ENCODE measurements at regions not wholly inside any gene's neighbourhood (a gene's known extent, or its start where the extent isn't known, plus 50 kb on each side); places are given as distances from the start of the nearest gene placed in this dataset.

DNA sequence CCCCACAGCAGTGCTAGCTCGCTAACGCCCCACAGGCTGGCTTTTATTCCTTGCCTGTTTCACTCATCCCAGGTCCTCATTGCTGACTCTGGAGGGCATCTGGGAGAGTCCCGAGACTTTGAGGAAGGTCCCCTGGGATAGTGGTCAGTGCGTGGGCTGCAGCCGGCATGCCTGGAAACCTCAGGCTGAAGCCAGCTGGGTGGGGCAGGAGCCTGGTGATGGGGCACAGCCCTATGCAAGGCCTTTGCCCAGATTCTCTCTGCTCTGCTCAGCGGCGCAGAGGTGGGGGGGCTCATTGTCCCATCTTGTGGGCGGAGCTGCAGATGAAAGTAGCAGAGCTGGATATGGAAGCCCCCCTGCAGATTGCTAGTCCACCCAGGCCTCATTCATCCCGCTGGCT is 55.7 kb upstream of the SMAD6 start (continued):
- no peak for TF ChIP-seq ELF1 (IDR thresholded peaks at IDR 0.05; ENCODE audit: borderline replicate concordance, low read depth)
- no peak for TF ChIP-seq ZFX (IDR thresholded peaks at IDR 0.05)
- TF ChIP-seq RAD21 (IDR thresholded peaks at IDR 0.05; ENCODE audit: low read depth), result no peak
- no peak for TF ChIP-seq ZNF274 (IDR thresholded peaks at IDR 0.05; ENCODE audit: low read depth, low read length)
- no peak for TF ChIP-seq CBX3 (IDR thresholded peaks at IDR 0.05; ENCODE audit: low read depth)
- no peak for TF ChIP-seq EZH2phosphoT487 (IDR thresholded peaks at IDR 0.05; ENCODE audit: borderline replicate concordance)
- no peak for TF ChIP-seq POLR2A (IDR thresholded peaks at IDR 0.05; ENCODE audit: borderline replicate concordance, extremely low read depth, insufficient read depth, insufficient read length)
- TF ChIP-seq EGR1 (IDR thresholded peaks at IDR 0.05; ENCODE audit: low read depth), result no peak
- TF ChIP-seq FOSL1 (IDR thresholded peaks at IDR 0.05; ENCODE audit: low read depth), result no peak

DNA sequence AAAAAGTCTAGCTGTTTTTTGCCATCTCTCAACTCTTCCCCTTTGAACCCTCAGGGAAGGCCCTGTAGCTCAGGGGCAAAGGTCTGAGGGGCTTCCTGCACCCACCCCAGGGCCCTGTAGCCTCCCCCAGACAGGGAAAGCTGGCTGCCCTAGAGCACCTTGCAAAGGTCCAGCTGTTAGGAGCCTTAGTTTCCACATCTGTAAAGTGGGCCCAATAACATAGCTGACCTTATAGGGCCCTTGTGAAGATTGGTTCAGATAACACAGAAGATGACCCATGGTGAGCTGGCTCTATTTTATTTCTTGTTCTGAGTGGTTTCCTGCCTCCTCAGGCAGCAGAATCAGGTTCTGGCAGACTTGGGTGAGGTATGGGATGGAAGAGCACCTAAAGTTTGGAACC is 55.2 kb upstream of the SMAD6 start:
- Histone ChIP-seq H4K20me1 (ENCODE audit: insufficient read depth) (no peaks in the 10 kb centered on the region), H3K79me2 (ENCODE audit: insufficient read depth, low read length) (no peaks in the 10 kb centered on the region), H3K9ac (ENCODE audit: low read length) (no peak overlapping the region), H2AFZ (ENCODE audit: low read depth, low read length, poor library complexity, severe bottlenecking) (no peak overlapping the region), H3K4me2 (ENCODE audit: low read length) (no peak overlapping the region), H3K36me3 (ENCODE audit: control insufficient read depth in 1 of 2, insufficient read depth in 2 of 2, low read length in 2 of 2) (no peaks in the 10 kb centered on the region), H3K4me3 (replicated peaks in 1 of 2; ENCODE audit: low read depth in 1 of 2, low read length in 2 of 2) (no peak overlapping the region), H3K27me3 (ENCODE audit: insufficient read depth, low read length) (no peaks in the 10 kb centered on the region), H3K9me3 (ENCODE audit: control insufficient read depth in 1 of 2, insufficient read depth in 1 of 2, low read depth in 1 of 2, low read length in 2 of 2) (no peaks in the 10 kb centered on the region), H3K27ac (ENCODE audit: low read depth, low read length) (no peak overlapping the region), H3K4me1 (ENCODE audit: control insufficient read depth in 1 of 2, insufficient read depth in 2 of 2, low read length in 2 of 2) (peaks cover 3 to 8% of the 10 kb centered on the region in 2 experiments; a peak in 3 of 4 replicates), H3K9me2 (ENCODE audit: insufficient read depth) (no peaks in the 10 kb centered on the region)
- BruUV-seq (replicated peaks), result no TSS peak
- ATAC-seq (no peak), DNase-seq (ENCODE audit: low read depth, low spot score) (no peak)
- intact Hi-C loops (cut with micrococcal nuclease), result no loop called here
- POLR2A ChIA-PET, result no interaction called here
- TF ChIP-seq POLR2A (IDR thresholded peaks at IDR 0.05; ENCODE audit: borderline replicate concordance, extremely low read depth, insufficient read depth, insufficient read length) (no peak), FOSL1 (IDR thresholded peaks at IDR 0.05; ENCODE audit: low read depth) (no peak)
- TF ChIP-seq, protein P1, sequence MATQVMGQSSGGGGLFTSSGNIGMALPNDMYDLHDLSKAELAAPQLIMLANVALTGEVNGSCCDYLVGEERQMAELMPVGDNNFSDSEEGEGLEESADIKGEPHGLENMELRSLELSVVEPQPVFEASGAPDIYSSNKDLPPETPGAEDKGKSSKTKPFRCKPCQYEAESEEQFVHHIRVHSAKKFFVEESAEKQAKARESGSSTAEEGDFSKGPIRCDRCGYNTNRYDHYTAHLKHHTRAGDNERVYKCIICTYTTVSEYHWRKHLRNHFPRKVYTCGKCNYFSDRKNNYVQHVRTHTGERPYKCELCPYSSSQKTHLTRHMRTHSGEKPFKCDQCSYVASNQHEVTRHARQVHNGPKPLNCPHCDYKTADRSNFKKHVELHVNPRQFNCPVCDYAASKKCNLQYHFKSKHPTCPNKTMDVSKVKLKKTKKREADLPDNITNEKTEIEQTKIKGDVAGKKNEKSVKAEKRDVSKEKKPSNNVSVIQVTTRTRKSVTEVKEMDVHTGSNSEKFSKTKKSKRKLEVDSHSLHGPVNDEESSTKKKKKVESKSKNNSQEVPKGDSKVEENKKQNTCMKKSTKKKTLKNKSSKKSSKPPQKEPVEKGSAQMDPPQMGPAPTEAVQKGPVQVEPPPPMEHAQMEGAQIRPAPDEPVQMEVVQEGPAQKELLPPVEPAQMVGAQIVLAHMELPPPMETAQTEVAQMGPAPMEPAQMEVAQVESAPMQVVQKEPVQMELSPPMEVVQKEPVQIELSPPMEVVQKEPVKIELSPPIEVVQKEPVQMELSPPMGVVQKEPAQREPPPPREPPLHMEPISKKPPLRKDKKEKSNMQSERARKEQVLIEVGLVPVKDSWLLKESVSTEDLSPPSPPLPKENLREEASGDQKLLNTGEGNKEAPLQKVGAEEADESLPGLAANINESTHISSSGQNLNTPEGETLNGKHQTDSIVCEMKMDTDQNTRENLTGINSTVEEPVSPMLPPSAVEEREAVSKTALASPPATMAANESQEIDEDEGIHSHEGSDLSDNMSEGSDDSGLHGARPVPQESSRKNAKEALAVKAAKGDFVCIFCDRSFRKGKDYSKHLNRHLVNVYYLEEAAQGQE (IDR thresholded peaks at IDR 0.05; ENCODE audit: low read depth), result no peak
- TF ChIP-seq, protein P2, sequence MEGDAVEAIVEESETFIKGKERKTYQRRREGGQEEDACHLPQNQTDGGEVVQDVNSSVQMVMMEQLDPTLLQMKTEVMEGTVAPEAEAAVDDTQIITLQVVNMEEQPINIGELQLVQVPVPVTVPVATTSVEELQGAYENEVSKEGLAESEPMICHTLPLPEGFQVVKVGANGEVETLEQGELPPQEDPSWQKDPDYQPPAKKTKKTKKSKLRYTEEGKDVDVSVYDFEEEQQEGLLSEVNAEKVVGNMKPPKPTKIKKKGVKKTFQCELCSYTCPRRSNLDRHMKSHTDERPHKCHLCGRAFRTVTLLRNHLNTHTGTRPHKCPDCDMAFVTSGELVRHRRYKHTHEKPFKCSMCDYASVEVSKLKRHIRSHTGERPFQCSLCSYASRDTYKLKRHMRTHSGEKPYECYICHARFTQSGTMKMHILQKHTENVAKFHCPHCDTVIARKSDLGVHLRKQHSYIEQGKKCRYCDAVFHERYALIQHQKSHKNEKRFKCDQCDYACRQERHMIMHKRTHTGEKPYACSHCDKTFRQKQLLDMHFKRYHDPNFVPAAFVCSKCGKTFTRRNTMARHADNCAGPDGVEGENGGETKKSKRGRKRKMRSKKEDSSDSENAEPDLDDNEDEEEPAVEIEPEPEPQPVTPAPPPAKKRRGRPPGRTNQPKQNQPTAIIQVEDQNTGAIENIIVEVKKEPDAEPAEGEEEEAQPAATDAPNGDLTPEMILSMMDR (IDR thresholded peaks at IDR 0.05 in 2 of 3, conservative IDR thresholded peaks at IDR 0.05 in 1 of 3; ENCODE audit: borderline replicate concordance in 1 of 3, insufficient read depth in 1 of 3, low read depth in 2 of 3, low read length in 2 of 3), result no peak
- RAD21 ChIA-PET (ENCODE audit: low non-redundant PET in 1 of 2, low total read pairs in 2 of 2, uncharacterized antibody in 2 of 2, unreplicated experiment in 2 of 2), result no interaction called here
- CTCF ChIA-PET, result interaction anchor here (1.5 kb wide), 1 partner anchor 51 kb away, joined by 4 read pairs; no protein-coding TSS in a partner anchor
